Liver (tissue), 8 donors: ENCODE measurements at regions not wholly inside any gene's neighbourhood (a gene's known extent, or its start where the extent isn't known, plus 50 kb on each side); places are given as distances from the start of the nearest gene placed in this dataset.

Source experiments
- DNase-seq: peaks from one replicate; pipeline ENCODE4 v3.0.0-alpha.2; 2017; ENCODE audit warnings: low spot score
- H3K27ac ChIP-seq, 2 donors: one replicate each; pipeline ENCODE4 v1.7.0; 2013; ENCODE audit warnings: inconsistent platforms in 2 of 2, low read length in 2 of 2, control low read depth in 1 of 2, low read depth in 1 of 2, mild to moderate bottlenecking in 1 of 2
- H3K27me3 ChIP-seq, 4 donors: one replicate each; pipeline versions ENCODE4 v1.6.1 to v1.7.0; 2013; ENCODE audit warnings: low read length in 3 of 4, inconsistent platforms in 1 of 4, mild to moderate bottlenecking in 1 of 4, moderate library complexity in 1 of 4; ENCODE audit not compliant: control insufficient read depth in 4 of 4, insufficient read depth in 4 of 4
- H3K36me3 ChIP-seq, 4 donors: one replicate each; pipeline versions ENCODE4 v1.6.1 to v1.7.0; 2013; ENCODE audit warnings: low read length in 3 of 4, mild to moderate bottlenecking in 3 of 4, low read depth in 1 of 4, moderate library complexity in 1 of 4; ENCODE audit not compliant: control insufficient read depth in 4 of 4, insufficient read depth in 3 of 4
- H3K4me1 ChIP-seq, 4 donors: one replicate each; pipeline versions ENCODE4 v1.6.1 to v1.7.0; 2013; ENCODE audit warnings: low read length in 3 of 4, mild to moderate bottlenecking in 3 of 4, moderate library complexity in 1 of 4; ENCODE audit not compliant: control insufficient read depth in 4 of 4, insufficient read depth in 4 of 4
- H3K4me3 ChIP-seq, 3 donors: one replicate each; pipeline versions ENCODE4 v1.6.1 to v1.7.0; 2013; ENCODE audit warnings: low read length in 3 of 3, control low read depth in 1 of 3, low read depth in 1 of 3, mild to moderate bottlenecking in 1 of 3
- H3K9ac ChIP-seq, 2 donors: one replicate each; pipeline ENCODE4 v1.7.0; 2013; ENCODE audit warnings: low read length in 2 of 2, mild to moderate bottlenecking in 2 of 2, moderate library complexity in 2 of 2, control low read depth in 1 of 2, low read depth in 1 of 2
- H3K9me3 ChIP-seq, 4 donors: one replicate each; pipeline versions ENCODE4 v1.6.1 to v1.7.0; 2013; ENCODE audit warnings: low read length in 3 of 4; ENCODE audit not compliant: control insufficient read depth in 4 of 4
- EGR1 ChIP-seq, 2 donors: IDR thresholded peaks; 2 replicates each; pipeline ENCODE4 v1.6.1; 2016 to 2018; ENCODE audit warnings: antibody characterized with exemption in 2 of 2, low read depth in 2 of 2
- FOXA1 ChIP-seq: IDR thresholded peaks from 2 replicates; pipeline ENCODE4 v1.6.1; 2016; ENCODE audit warnings: antibody characterized with exemption
- GABPA ChIP-seq, 2 donors: IDR thresholded peaks in 1 of 2; conservative IDR thresholded peaks in 1 of 2; 2 replicates each; pipeline ENCODE4 v1.6.1; 2016; ENCODE audit warnings: antibody characterized with exemption in 2 of 2, mild to moderate bottlenecking in 1 of 2, moderate library complexity in 1 of 2
- HNF4A ChIP-seq, 2 donors: conservative IDR thresholded peaks; 2 replicates each; pipeline ENCODE4 v1.6.1; 2016; ENCODE audit warnings: antibody characterized with exemption in 2 of 2, mild to moderate bottlenecking in 2 of 2
- HNF4G ChIP-seq: IDR thresholded peaks from 2 replicates; pipeline ENCODE4 v1.6.1; 2016; ENCODE audit warnings: antibody characterized with exemption
- JUND ChIP-seq, 2 donors: IDR thresholded peaks; 2 replicates each; pipeline ENCODE4 v1.6.1; 2016; ENCODE audit warnings: antibody characterized with exemption in 2 of 2
- RAD21 ChIP-seq, 2 donors: IDR thresholded peaks; 2 replicates each; pipeline ENCODE4 v1.6.1; 2016; ENCODE audit warnings: antibody characterized with exemption in 2 of 2, mild to moderate bottlenecking in 2 of 2
- RXRA ChIP-seq, 2 donors: IDR thresholded peaks; 2 replicates each; pipeline ENCODE4 v1.6.1; 2017 to 2018; ENCODE audit warnings: antibody characterized with exemption in 2 of 2, mild to moderate bottlenecking in 1 of 2
- SP1 ChIP-seq: IDR thresholded peaks from 2 replicates; pipeline ENCODE4 v1.6.1; 2018; ENCODE audit warnings: antibody characterized with exemption, mild to moderate bottlenecking
- YY1 ChIP-seq: IDR thresholded peaks from 2 replicates; pipeline ENCODE4 v1.6.1; 2016; ENCODE audit warnings: antibody characterized with exemption, mild to moderate bottlenecking
- WGBS: extraction: QIAGEN DNeasy Blood & Tissue Kit; methylation state at CpG from one replicate; pipeline ENCODE4 v1.1.7; 2013; 5-methylcytosine and 5-hydroxymethylcytosine counted together
- TF ChIP-seq, protein P1 (sequence below): fragments of 150-350 bp; IDR thresholded peaks from 2 replicates; pipeline ENCODE4 v1.5.1; 2017; ENCODE audit warnings: improper control_type of control experiment, low read depth, low read length; ENCODE audit not compliant: missing input control
- TF ChIP-seq, protein P2 (sequence below): IDR thresholded peaks from 2 replicates; pipeline ENCODE4 v1.6.1; 2016; ENCODE audit warnings: antibody characterized with exemption
- TF ChIP-seq, protein P3 (sequence below): IDR thresholded peaks from 2 replicates; pipeline ENCODE4 v1.6.1; 2016; ENCODE audit warnings: antibody characterized with exemption, mild to moderate bottlenecking
- TF ChIP-seq, protein P4 (sequence below): IDR thresholded peaks from 2 replicates; pipeline ENCODE4 v1.6.1; 2016; ENCODE audit warnings: antibody characterized with exemption
- TF ChIP-seq, protein P5 (sequence below): IDR thresholded peaks from 2 replicates; pipeline ENCODE4 v1.6.1; 2016; ENCODE audit warnings: antibody characterized with exemption
- donor health status: healthy.
- donor health status: healthy.
- donor health status: healthy.
- donor health status: healthy.
- donor health status: healthy.

DNA sequence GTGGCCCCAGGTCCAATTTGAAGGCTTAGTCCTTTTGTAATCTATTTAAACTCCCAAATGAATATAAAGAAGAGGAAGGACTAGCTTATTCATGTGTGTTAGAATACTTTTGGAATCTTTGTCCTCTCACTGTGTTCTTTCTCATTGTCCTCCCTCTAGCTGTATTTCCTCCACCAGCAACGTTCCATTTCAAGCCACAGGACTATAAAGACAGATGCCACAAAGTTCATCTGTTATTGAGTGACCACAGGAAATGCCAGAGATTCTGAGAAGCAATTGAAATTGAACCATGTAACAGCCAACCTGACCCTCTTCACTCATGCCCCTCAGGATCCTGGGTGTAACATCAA, 336.6 kb upstream of the API5 start:
- 27% methylated on average over 1 of the region's 1 CpG for WGBS
- H3K9me3 ChIP-seq: no peaks in the 10 kb centered on the region

DNA sequence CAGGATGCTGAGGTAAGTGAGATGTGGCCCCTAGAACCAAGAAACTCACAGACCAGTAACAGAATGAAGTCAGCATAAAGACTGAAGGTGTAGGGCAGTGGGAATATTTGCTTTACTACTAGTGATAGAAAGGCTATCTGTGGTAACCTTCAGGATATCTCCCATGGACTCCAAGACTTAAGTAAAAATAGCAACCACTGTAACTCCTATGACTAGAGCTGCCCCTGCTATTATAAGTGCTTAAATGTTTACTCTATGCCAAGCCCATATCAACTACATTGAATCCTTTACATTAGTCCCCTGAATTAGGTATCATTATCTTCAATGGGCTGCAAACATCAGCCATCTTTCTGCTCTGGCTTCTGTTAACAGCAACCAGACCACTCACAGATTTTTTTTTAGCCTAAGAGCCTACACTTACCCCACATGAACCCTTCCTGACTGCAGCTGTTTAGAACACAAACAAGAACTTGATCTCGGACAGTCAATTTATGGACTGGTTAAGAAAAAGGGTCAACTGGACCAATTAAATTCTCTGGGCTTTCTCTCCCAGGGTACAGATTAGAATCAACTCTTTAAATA, 335.1 kb upstream of the API5 start:
- DNase-seq: no peak
- TF ChIP-seq, protein P1, sequence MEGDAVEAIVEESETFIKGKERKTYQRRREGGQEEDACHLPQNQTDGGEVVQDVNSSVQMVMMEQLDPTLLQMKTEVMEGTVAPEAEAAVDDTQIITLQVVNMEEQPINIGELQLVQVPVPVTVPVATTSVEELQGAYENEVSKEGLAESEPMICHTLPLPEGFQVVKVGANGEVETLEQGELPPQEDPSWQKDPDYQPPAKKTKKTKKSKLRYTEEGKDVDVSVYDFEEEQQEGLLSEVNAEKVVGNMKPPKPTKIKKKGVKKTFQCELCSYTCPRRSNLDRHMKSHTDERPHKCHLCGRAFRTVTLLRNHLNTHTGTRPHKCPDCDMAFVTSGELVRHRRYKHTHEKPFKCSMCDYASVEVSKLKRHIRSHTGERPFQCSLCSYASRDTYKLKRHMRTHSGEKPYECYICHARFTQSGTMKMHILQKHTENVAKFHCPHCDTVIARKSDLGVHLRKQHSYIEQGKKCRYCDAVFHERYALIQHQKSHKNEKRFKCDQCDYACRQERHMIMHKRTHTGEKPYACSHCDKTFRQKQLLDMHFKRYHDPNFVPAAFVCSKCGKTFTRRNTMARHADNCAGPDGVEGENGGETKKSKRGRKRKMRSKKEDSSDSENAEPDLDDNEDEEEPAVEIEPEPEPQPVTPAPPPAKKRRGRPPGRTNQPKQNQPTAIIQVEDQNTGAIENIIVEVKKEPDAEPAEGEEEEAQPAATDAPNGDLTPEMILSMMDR: no peak
- TF ChIP-seq YY1: no peak
- no peak overlapping the region for H3K27ac ChIP-seq
- no peak overlapping the region for H3K4me3 ChIP-seq
- H3K36me3 ChIP-seq: no peaks in the 10 kb centered on the region
- H3K9ac ChIP-seq: no peak overlapping the region
- H3K4me1 ChIP-seq: no peaks in the 10 kb centered on the region
- WGBS: 55% methylated on average over 1 of the region's 1 CpG
- H3K27me3 ChIP-seq: no peaks in the 10 kb centered on the region
- H3K9me3 ChIP-seq: no peaks in the 10 kb centered on the region

More for the DNA sequence above, 336.6 kb upstream of the API5 start:
- no peak for DNase-seq
- H3K27me3 ChIP-seq: no peaks in the 10 kb centered on the region
- no peaks in the 10 kb centered on the region for H3K36me3 ChIP-seq
- H3K9ac ChIP-seq: no peak overlapping the region
- no peak overlapping the region for H3K4me3 ChIP-seq
- H3K27ac ChIP-seq: no peak overlapping the region
- H3K4me1 ChIP-seq: no peaks in the 10 kb centered on the region
- TF ChIP-seq RAD21 (IDR thresholded peaks at IDR 0.05): no peak
- TF ChIP-seq, protein P2, sequence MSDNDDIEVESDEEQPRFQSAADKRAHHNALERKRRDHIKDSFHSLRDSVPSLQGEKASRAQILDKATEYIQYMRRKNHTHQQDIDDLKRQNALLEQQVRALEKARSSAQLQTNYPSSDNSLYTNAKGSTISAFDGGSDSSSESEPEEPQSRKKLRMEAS: no peak
- TF ChIP-seq FOXA1: no peak
- TF ChIP-seq SP1: no peak
- no peak for TF ChIP-seq YY1
- TF ChIP-seq RXRA (IDR thresholded peaks at IDR 0.05): no peak
- TF ChIP-seq, protein P3, sequence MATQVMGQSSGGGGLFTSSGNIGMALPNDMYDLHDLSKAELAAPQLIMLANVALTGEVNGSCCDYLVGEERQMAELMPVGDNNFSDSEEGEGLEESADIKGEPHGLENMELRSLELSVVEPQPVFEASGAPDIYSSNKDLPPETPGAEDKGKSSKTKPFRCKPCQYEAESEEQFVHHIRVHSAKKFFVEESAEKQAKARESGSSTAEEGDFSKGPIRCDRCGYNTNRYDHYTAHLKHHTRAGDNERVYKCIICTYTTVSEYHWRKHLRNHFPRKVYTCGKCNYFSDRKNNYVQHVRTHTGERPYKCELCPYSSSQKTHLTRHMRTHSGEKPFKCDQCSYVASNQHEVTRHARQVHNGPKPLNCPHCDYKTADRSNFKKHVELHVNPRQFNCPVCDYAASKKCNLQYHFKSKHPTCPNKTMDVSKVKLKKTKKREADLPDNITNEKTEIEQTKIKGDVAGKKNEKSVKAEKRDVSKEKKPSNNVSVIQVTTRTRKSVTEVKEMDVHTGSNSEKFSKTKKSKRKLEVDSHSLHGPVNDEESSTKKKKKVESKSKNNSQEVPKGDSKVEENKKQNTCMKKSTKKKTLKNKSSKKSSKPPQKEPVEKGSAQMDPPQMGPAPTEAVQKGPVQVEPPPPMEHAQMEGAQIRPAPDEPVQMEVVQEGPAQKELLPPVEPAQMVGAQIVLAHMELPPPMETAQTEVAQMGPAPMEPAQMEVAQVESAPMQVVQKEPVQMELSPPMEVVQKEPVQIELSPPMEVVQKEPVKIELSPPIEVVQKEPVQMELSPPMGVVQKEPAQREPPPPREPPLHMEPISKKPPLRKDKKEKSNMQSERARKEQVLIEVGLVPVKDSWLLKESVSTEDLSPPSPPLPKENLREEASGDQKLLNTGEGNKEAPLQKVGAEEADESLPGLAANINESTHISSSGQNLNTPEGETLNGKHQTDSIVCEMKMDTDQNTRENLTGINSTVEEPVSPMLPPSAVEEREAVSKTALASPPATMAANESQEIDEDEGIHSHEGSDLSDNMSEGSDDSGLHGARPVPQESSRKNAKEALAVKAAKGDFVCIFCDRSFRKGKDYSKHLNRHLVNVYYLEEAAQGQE: no peak
- TF ChIP-seq HNF4G: no peak
- TF ChIP-seq, protein P4, sequence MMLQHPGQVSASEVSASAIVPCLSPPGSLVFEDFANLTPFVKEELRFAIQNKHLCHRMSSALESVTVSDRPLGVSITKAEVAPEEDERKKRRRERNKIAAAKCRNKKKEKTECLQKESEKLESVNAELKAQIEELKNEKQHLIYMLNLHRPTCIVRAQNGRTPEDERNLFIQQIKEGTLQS: no peak
- TF ChIP-seq JUND (IDR thresholded peaks at IDR 0.05): no peak
- TF ChIP-seq HNF4A (conservative IDR thresholded peaks at IDR 0.05): no peak
- no peak for TF ChIP-seq GABPA (IDR thresholded peaks at IDR 0.05 in 1 of 2, conservative IDR thresholded peaks at IDR 0.05 in 1 of 2)

DNA sequence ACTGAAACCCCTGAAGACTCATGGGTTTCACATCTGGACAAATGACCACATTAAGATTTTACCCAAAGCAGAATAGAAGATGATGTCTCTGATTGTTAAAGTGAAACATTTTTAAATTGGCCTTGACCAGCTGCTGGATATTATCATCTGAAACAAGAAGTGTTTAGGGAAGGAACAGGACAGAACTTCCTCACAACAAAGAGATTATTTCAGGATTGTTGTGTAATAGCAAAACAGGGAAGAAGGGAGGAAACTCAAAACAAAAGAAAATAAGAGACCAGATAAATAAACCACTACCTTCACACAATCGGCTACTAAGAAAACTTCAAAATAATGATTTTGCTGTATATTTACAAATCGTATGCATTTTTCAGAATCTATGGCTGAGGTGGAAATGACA, 319.2 kb upstream of the API5 start:
- 54% methylated on average over 2 of the region's 2 CpGs for whole genome bisulfite sequencing
- H3K9ac ChIP-seq: no peak overlapping the region
- no peak overlapping the region for H3K4me3 ChIP-seq
- no peaks in the 10 kb centered on the region for H3K27me3 ChIP-seq
- no peaks in the 10 kb centered on the region for H3K36me3 ChIP-seq
- H3K27ac ChIP-seq: no peak overlapping the region
- no peaks in the 10 kb centered on the region for H3K9me3 ChIP-seq
- no peak for DNase-seq
- H3K4me1 ChIP-seq: no peaks in the 10 kb centered on the region
- TF ChIP-seq RXRA (IDR thresholded peaks at IDR 0.05): no peak
- TF ChIP-seq FOXA1: no peak
- TF ChIP-seq, protein P5, sequence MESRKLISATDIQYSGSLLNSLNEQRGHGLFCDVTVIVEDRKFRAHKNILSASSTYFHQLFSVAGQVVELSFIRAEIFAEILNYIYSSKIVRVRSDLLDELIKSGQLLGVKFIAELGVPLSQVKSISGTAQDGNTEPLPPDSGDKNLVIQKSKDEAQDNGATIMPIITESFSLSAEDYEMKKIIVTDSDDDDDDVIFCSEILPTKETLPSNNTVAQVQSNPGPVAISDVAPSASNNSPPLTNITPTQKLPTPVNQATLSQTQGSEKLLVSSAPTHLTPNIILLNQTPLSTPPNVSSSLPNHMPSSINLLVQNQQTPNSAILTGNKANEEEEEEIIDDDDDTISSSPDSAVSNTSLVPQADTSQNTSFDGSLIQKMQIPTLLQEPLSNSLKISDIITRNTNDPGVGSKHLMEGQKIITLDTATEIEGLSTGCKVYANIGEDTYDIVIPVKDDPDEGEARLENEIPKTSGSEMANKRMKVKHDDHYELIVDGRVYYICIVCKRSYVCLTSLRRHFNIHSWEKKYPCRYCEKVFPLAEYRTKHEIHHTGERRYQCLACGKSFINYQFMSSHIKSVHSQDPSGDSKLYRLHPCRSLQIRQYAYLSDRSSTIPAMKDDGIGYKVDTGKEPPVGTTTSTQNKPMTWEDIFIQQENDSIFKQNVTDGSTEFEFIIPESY: no peak
- TF ChIP-seq EGR1 (IDR thresholded peaks at IDR 0.05; ENCODE audit: low read depth in 2 of 2): no peak
- TF ChIP-seq, protein P1: no peak
- no peak for TF ChIP-seq SP1
- TF ChIP-seq HNF4G: no peak
- TF ChIP-seq, protein P4: no peak
- TF ChIP-seq JUND (IDR thresholded peaks at IDR 0.05): no peak
- no peak for TF ChIP-seq HNF4A (conservative IDR thresholded peaks at IDR 0.05)
